HepG2 (cell line): ENCODE measurements at regions not wholly inside any gene's neighbourhood (a gene's known extent, or its start where the extent isn't known, plus 50 kb on each side); places are given as distances from the start of the nearest gene placed in this dataset.
A peak's percentile ranks its signal among the peaks of the same experiment; 100 is the strongest.

ENCODE experiments used
- ATAC-seq: fragments of 200-7000 bp; cut with Tn5 transposase; 3 replicates; pipeline ENCODE4 v1.9.1; 2020; ENCODE audit warnings: mild to moderate bottlenecking, moderate library complexity
- BruUV-seq: library from RNA; stranded (reverse); fragments of 400-500 nt; replicated peaks from 2 replicates; lab custom pipeline; 2021; lab: Mats Ljungman, UMichigan
- CTCF ChIA-PET: fragments of 300-600 bp; formaldehyde crosslinking; extraction: SDS; loops from one replicate; lab custom pipeline; 2021; ENCODE audit warnings: low total read pairs, inconsistent platforms, low intra/inter-chr PET ratio; lab: Yijun Ruan, JAX
- POLR2A ChIA-PET: fragments of 350-600 bp; sonication (Branson Sonifier 250); formaldehyde crosslinking; loops from one replicate; lab custom pipeline; 2020; ENCODE audit warnings: antibody characterized with exemption, inconsistent platforms; lab: Yijun Ruan, JAX
- DNase-seq: peaks from one replicate; pipeline ENCODE4 v3.0.0-alpha.2; 2015; ENCODE audit warnings: low spot score
- FAIRE-seq: peaks from 3 replicates; lab custom pipeline; 2011; peaks lifted over from hg19 to GRCh38; lab: Jason Lieb, UNC
- H2AFZ ChIP-seq: one replicate; pipeline ENCODE4 v1.6.1; 2011; ENCODE audit warnings: low read length, inconsistent platforms
- H3K27ac ChIP-seq: fragments of 300-600 bp; 3 replicates; pipeline ENCODE4 v1.8.0; 2011; ENCODE audit warnings: mixed run types, mild to moderate bottlenecking, mixed read lengths, low read length, inconsistent platforms; ENCODE audit not compliant: insufficient read depth; ENCODE audit errors: extremely low read length
- H3K27me3 ChIP-seq, 2 experiments: fragments of 200-600 bp in 1 of 2; 2 replicates in 1 of 2; 3 replicates in 1 of 2; pipeline versions ENCODE4 v1.6.0 to v1.8.0; 2011; ENCODE audit warnings: low read length in 2 of 2, mild to moderate bottlenecking in 2 of 2, moderate library complexity in 2 of 2, inconsistent platforms in 1 of 2; ENCODE audit not compliant: insufficient read depth in 2 of 2, control insufficient read depth in 1 of 2
- H3K36me3 ChIP-seq, 2 experiments: fragments of 200-600 bp in 1 of 2; replicated peaks in 1 of 2; 2 replicates in 1 of 2; 3 replicates in 1 of 2; pipeline versions ENCODE4 v1.5.1 to v1.8.0; 2011; ENCODE audit warnings: low read length in 2 of 2, inconsistent platforms in 1 of 2; ENCODE audit not compliant: insufficient read depth in 2 of 2, control insufficient read depth in 1 of 2
- H3K4me1 ChIP-seq: 2 replicates; pipeline ENCODE4 v1.5.1; 2012; ENCODE audit warnings: low read length, inconsistent platforms; ENCODE audit not compliant: insufficient read depth
- H3K4me2 ChIP-seq: 2 replicates; pipeline ENCODE4 v1.6.0; 2011; ENCODE audit warnings: low read depth, low read length, inconsistent platforms
- H3K4me3 ChIP-seq, 3 experiments: fragments of 200-600 bp in 1 of 3; sonication (generic), shearing (Covaris generic) in 1 of 3; replicated peaks in 1 of 3; 2 replicates each; pipeline ENCODE4 v1.5.1; 2011 to 2016; ENCODE audit warnings: low read length in 3 of 3, inconsistent platforms in 2 of 3, low read depth in 2 of 3, mild to moderate bottlenecking in 2 of 3, control low read depth in 1 of 3, mixed read lengths in 1 of 3; ENCODE audit not compliant: insufficient read depth in 1 of 3
- H3K79me2 ChIP-seq: one replicate; pipeline ENCODE4 v1.6.1; 2011; ENCODE audit warnings: low read length, inconsistent platforms; ENCODE audit not compliant: insufficient read depth
- H3K9ac ChIP-seq: 2 replicates; pipeline ENCODE4 v1.6.0; 2011; ENCODE audit warnings: mild to moderate bottlenecking, low read depth, low read length, inconsistent platforms; ENCODE audit not compliant: insufficient read depth
- H3K9me3 ChIP-seq: 2 replicates; pipeline ENCODE4 v1.5.1; 2012; ENCODE audit warnings: mild to moderate bottlenecking, low read length
- H4K20me1 ChIP-seq: 2 replicates; pipeline ENCODE4 v1.6.0; 2011; ENCODE audit warnings: inconsistent platforms, mild to moderate bottlenecking, low read length, moderate library complexity; ENCODE audit not compliant: insufficient read depth
- DR1 ChIP-seq: sonication (generic); formaldehyde crosslinking; IDR thresholded peaks from 2 replicates; pipeline ENCODE4 v1.8.0; 2021; ENCODE audit warnings: mild to moderate bottlenecking, missing genetic modification reagents, inconsistent platforms
- HDAC1 ChIP-seq: sonication (generic); formaldehyde crosslinking; IDR thresholded peaks from 2 replicates; pipeline ENCODE4 v1.5.1; 2020; ENCODE audit warnings: mild to moderate bottlenecking, missing genetic modification reagents
- HMG20A ChIP-seq: IDR thresholded peaks from 2 replicates; pipeline ENCODE4 v1.6.1; 2016; ENCODE audit warnings: borderline replicate concordance
- HNF4A ChIP-seq: sonication (generic); formaldehyde crosslinking; IDR thresholded peaks from 2 replicates; pipeline ENCODE4 v1.4.0; 2020; ENCODE audit warnings: missing genetic modification reagents
- KAT8 ChIP-seq: IDR thresholded peaks from 2 replicates; pipeline ENCODE4 v1.6.1; 2016; ENCODE audit warnings: missing genetic modification reagents, missing compliant biosample characterization
- KDM5A ChIP-seq: fragments of 200-600 bp; sonication (generic); IDR thresholded peaks from 2 replicates; pipeline ENCODE4 v1.7.0; 2018; ENCODE audit warnings: antibody characterized with exemption, mild to moderate bottlenecking, low read length, borderline replicate concordance
- KDM5B ChIP-seq: sonication (generic); formaldehyde crosslinking; IDR thresholded peaks from 2 replicates; pipeline ENCODE4 v1.4.0; 2020; ENCODE audit warnings: missing genetic modification reagents, mild to moderate bottlenecking, borderline replicate concordance
- NFRKB ChIP-seq: fragments of 450-650 bp; IDR thresholded peaks from 2 replicates; pipeline ENCODE4 v1.6.1; 2017
- RARA ChIP-seq: IDR thresholded peaks from 2 replicates; pipeline ENCODE4 v1.6.1; 2016; ENCODE audit warnings: missing genetic modification reagents, missing compliant biosample characterization
- SIX1 ChIP-seq: sonication (generic); formaldehyde crosslinking; IDR thresholded peaks from 2 replicates; pipeline ENCODE4 v1.4.0; 2020; ENCODE audit warnings: missing genetic modification reagents, borderline replicate concordance
- TCF7 ChIP-seq: sonication (generic); IDR thresholded peaks from 2 replicates; pipeline ENCODE4 v1.6.1; 2016; ENCODE audit warnings: antibody characterized with exemption, low read depth
- THAP11 ChIP-seq: IDR thresholded peaks from 2 replicates; pipeline ENCODE4 v1.6.1; 2016; ENCODE audit warnings: missing biosample characterization, missing genetic modification reagents
- U2AF2 ChIP-seq: fragments of 200-400 bp; formaldehyde crosslinking; IDR thresholded peaks from 2 replicates; pipeline ENCODE4 v1.6.1; 2017; ENCODE audit warnings: low read depth, mild to moderate bottlenecking, low read length
- ZNF33A ChIP-seq: sonication (generic); formaldehyde crosslinking; IDR thresholded peaks from 2 replicates; pipeline ENCODE4 v1.5.1; 2020; ENCODE audit warnings: missing genetic modification reagents, mild to moderate bottlenecking, moderate library complexity, borderline replicate concordance
- ZNF441 ChIP-seq: sonication (generic); formaldehyde crosslinking; IDR thresholded peaks from 2 replicates; pipeline ENCODE4 v1.7.0; 2021; ENCODE audit warnings: missing genetic modification reagents, borderline replicate concordance
- ZNF552 ChIP-seq: sonication (generic); formaldehyde crosslinking; IDR thresholded peaks from 2 replicates; pipeline ENCODE4 v1.9.0; 2022; ENCODE audit warnings: missing genetic modification reagents, mild to moderate bottlenecking, borderline replicate concordance
- ZNF781 ChIP-seq: sonication (generic); formaldehyde crosslinking; IDR thresholded peaks from 2 replicates; pipeline ENCODE4 v1.5.1; 2020; ENCODE audit warnings: borderline replicate concordance, mild to moderate bottlenecking, missing genetic modification reagents; ENCODE audit errors: not compliant biosample characterization
- WGBS: methylation state at CpG from one replicate; pipeline ENCODE4 v1.1.6; 2017; ENCODE audit warnings: low lambda C conversion rate; 5-methylcytosine and 5-hydroxymethylcytosine counted together
- in situ Hi-C: cut with HindIII; loops from 2 replicates; pipeline ENCODE4 v1.10.0; 2017; ENCODE audit warnings: low pct_unique_long_range_greater_than_20kb; ENCODE audit not compliant: extremely low pct_ligation_motif_present
- intact Hi-C: fragments of 100-400 bp; cut with micrococcal nuclease; formaldehyde crosslinking; loops from one replicate; pipeline ENCODE4 v1.10.0; 2022; ENCODE audit not compliant: unreplicated experiment
- TF ChIP-seq, protein P1 (sequence below): sonication (generic); formaldehyde crosslinking; IDR thresholded peaks from 2 replicates; pipeline ENCODE4 v1.9.0; 2021; ENCODE audit warnings: missing genetic modification reagents, mild to moderate bottlenecking, borderline replicate concordance
- TF ChIP-seq, protein P2 (sequence below), 2 experiments: fragments of 450-650 bp in 1 of 2; sonication (generic) in 1 of 2; formaldehyde crosslinking; IDR thresholded peaks; 2 replicates each; pipeline versions ENCODE4 v1.5.0 to v1.8.0; 2020 to 2022; ENCODE audit warnings: mild to moderate bottlenecking in 1 of 2, missing genetic modification reagents in 1 of 2
- TF ChIP-seq, protein P3 (sequence below): sonication (generic); formaldehyde crosslinking; IDR thresholded peaks from 2 replicates; pipeline ENCODE4 v1.4.0; 2020; ENCODE audit warnings: missing genetic modification reagents, borderline replicate concordance
- TF ChIP-seq, protein P4 (sequence below): IDR thresholded peaks from 2 replicates; pipeline ENCODE4 v1.6.1; 2012; ENCODE audit warnings: low read depth, low read length, improper control_type of control experiment

DNA sequence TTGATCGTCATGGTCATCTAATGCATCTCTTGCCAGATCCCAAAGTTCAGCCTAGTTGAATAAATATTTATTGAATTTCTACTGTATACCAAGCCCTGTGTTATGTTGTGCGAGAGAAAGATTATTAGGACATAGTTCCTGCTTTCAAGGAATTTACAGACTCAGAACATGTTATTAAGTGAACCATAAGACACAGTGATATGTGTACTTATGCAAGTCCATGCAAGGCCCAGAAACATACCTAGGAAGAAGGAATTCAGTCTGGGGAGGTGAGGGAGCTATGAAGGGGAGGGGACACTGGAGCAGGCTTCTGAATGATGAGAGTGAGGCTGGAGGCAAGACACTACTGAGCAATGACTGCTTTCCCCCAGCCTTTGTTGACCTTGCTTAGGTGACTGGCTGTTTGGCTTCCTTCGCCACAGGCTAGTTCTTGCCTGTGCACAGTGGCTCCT lies 81.4 kb downstream of the ACAA2 start:
- peaks cover 37% of the 10 kb centered on the region for H3K4me1 ChIP-seq
- 0% methylated on average over 3 of the region's 3 CpGs for WGBS
- TF ChIP-seq DR1 (CRISPR knock-in tag) (no peak), ZNF441 (CRISPR knock-in tag) (no peak), HMG20A (CRISPR knock-in tag) (0 out of 2 replicates have a peak, but pooled peaks have one; percentile 9), U2AF2 (no peak), HNF4A (CRISPR knock-in tag) (peak; percentile 30; the same call in 1 of the 2 replicates), KDM5A (no peak), RARA (CRISPR knock-in tag) (peak; percentile 69), HDAC1 (0 out of 2 replicates have a peak, but pooled peaks have one; percentile 26), ZNF33A (CRISPR knock-in tag) (no peak), SIX1 (no peak), TCF7 (0 out of 2 replicates have a peak, but pooled peaks have one; percentile 10), ZNF552 (no peak), KAT8 (no peak), NFRKB (no peak), THAP11 (CRISPR knock-in tag) (no peak), ZNF781 (CRISPR knock-in tag) (no peak), KDM5B (CRISPR knock-in tag) (no peak)
- TF ChIP-seq, protein P1, sequence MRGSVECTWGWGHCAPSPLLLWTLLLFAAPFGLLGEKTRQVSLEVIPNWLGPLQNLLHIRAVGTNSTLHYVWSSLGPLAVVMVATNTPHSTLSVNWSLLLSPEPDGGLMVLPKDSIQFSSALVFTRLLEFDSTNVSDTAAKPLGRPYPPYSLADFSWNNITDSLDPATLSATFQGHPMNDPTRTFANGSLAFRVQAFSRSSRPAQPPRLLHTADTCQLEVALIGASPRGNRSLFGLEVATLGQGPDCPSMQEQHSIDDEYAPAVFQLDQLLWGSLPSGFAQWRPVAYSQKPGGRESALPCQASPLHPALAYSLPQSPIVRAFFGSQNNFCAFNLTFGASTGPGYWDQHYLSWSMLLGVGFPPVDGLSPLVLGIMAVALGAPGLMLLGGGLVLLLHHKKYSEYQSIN (CRISPR knock-in tag): no peak
- TF ChIP-seq, protein P2, sequence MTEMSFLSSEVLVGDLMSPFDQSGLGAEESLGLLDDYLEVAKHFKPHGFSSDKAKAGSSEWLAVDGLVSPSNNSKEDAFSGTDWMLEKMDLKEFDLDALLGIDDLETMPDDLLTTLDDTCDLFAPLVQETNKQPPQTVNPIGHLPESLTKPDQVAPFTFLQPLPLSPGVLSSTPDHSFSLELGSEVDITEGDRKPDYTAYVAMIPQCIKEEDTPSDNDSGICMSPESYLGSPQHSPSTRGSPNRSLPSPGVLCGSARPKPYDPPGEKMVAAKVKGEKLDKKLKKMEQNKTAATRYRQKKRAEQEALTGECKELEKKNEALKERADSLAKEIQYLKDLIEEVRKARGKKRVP (CRISPR knock-in tag; IDR thresholded peaks at IDR 0.05): no peak
- TF ChIP-seq, protein P3, sequence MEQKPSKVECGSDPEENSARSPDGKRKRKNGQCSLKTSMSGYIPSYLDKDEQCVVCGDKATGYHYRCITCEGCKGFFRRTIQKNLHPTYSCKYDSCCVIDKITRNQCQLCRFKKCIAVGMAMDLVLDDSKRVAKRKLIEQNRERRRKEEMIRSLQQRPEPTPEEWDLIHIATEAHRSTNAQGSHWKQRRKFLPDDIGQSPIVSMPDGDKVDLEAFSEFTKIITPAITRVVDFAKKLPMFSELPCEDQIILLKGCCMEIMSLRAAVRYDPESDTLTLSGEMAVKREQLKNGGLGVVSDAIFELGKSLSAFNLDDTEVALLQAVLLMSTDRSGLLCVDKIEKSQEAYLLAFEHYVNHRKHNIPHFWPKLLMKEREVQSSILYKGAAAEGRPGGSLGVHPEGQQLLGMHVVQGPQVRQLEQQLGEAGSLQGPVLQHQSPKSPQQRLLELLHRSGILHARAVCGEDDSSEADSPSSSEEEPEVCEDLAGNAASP (CRISPR knock-in tag): no peak
- TF ChIP-seq, protein P4, sequence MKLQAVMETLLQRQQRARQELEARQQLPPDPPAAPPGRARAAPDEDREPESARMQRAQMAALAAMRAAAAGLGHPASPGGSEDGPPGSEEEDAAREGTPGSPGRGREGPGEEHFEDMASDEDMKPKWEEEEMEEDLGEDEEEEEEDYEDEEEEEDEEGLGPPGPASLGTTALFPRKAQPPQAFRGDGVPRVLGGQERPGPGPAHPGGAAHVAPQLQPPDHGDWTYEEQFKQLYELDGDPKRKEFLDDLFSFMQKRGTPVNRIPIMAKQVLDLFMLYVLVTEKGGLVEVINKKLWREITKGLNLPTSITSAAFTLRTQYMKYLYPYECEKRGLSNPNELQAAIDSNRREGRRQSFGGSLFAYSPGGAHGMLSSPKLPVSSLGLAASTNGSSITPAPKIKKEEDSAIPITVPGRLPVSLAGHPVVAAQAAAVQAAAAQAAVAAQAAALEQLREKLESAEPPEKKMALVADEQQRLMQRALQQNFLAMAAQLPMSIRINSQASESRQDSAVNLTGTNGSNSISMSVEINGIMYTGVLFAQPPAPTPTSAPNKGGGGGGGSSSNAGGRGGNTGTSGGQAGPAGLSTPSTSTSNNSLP: peak; percentile 39; the same call in 1 of the 2 replicates

More for the DNA sequence above, 81.4 kb downstream of the ACAA2 start:
- no peak overlapping the region for H2AFZ ChIP-seq
- in situ Hi-C loops: no loop called here
- ChIA-PET CTCF (no interaction called here), POLR2A (interaction anchor here (0.9 kb wide), 1 partner anchor 82 kb away, joined by 3 read pairs; the partner anchor contains the start of gene ACAA2)
- H3K27me3 ChIP-seq: 0 out of 5 replicates have a peak, but pooled peaks cover 0 to 3% of the 10 kb centered on the region in 2 experiments
- H3K4me2 ChIP-seq: peak overlapping the region; percentile 50
- no peak overlapping the region; a peak in 1 of 6 replicates for H3K4me3 ChIP-seq
- H3K27ac ChIP-seq: peak overlapping the region; percentile 40
- DNase-seq (peak; percentile 48), ATAC-seq (peak; percentile 70), FAIRE-seq (peak; percentile 34)
- H3K36me3 ChIP-seq: no peaks in the 10 kb centered on the region
- no peaks in the 10 kb centered on the region for H3K79me2 ChIP-seq
- H3K9ac ChIP-seq: no peak overlapping the region
- H4K20me1 ChIP-seq: no peaks in the 10 kb centered on the region
- intact Hi-C loops: loop anchor here (2.0 to 10.0 kb wide), 2 partner anchors 171 to 217 kb away; no protein-coding TSS in a partner anchor
- H3K9me3 ChIP-seq: no peaks in the 10 kb centered on the region
- BruUV-seq: no TSS peak
